Keratinocyte (primary cell): ENCODE measurements at regions not wholly inside any gene's neighbourhood (a gene's known extent, or its start where the extent isn't known, plus 50 kb on each side); places are given as distances from the start of the nearest gene placed in this dataset.

Experiments
- DNase-seq: peaks from one replicate; pipeline ENCODE4 v3.0.0-alpha.2; 2011; ENCODE audit warnings: low read depth, missing footprints, low spot score
- FAIRE-seq: peaks from 2 replicates; lab custom pipeline; 2011; peaks lifted over from hg19 to GRCh38; lab: Jason Lieb, UNC
- H2AFZ ChIP-seq: 2 replicates; pipeline ENCODE4 v1.6.0; 2012; ENCODE audit warnings: low read length, control low read depth, inconsistent platforms; ENCODE audit not compliant: control insufficient read depth
- H3K27ac ChIP-seq: 2 replicates; pipeline ENCODE4 v1.5.1; 2011; ENCODE audit warnings: low read length; ENCODE audit not compliant: control insufficient read depth, insufficient read depth
- H3K27me3 ChIP-seq: 3 replicates; pipeline ENCODE4 v1.6.0; 2011; ENCODE audit warnings: low read length; ENCODE audit not compliant: control insufficient read depth, insufficient read depth; ENCODE audit errors: extremely low read depth
- H3K36me3 ChIP-seq, 2 experiments: 2 replicates in 1 of 2; 3 replicates in 1 of 2; pipeline ENCODE4 v1.5.1; 2011; ENCODE audit warnings: low read length in 2 of 2, mild to moderate bottlenecking in 1 of 2; ENCODE audit not compliant: control insufficient read depth in 2 of 2, insufficient read depth in 2 of 2; ENCODE audit errors: extremely low read depth in 1 of 2
- H3K4me1 ChIP-seq: 3 replicates; pipeline ENCODE4 v1.5.1; 2011; ENCODE audit warnings: low read length; ENCODE audit not compliant: control insufficient read depth, insufficient read depth; ENCODE audit errors: extremely low read depth
- H3K4me2 ChIP-seq: 3 replicates; pipeline ENCODE4 v1.6.0; 2011; ENCODE audit warnings: low read depth, low read length; ENCODE audit not compliant: control insufficient read depth, insufficient read depth; ENCODE audit errors: extremely low read depth
- H3K4me3 ChIP-seq, 3 experiments: fragments of 200-600 bp in 1 of 3; sonication (generic) in 1 of 3; 2 replicates in 2 of 3; 3 replicates in 1 of 3; pipeline ENCODE4 v1.5.1; 2011 to 2016; ENCODE audit warnings: low read length in 3 of 3, mild to moderate bottlenecking in 3 of 3, control low read depth in 2 of 3, inconsistent platforms in 1 of 3, low read depth in 1 of 3, mixed read lengths in 1 of 3, mixed run types in 1 of 3, moderate library complexity in 1 of 3; ENCODE audit not compliant: control insufficient read depth in 2 of 3, insufficient read depth in 2 of 3; ENCODE audit errors: extremely low read depth in 1 of 3
- H3K79me2 ChIP-seq: 2 replicates; pipeline ENCODE4 v1.6.0; 2012; ENCODE audit warnings: low read length; ENCODE audit not compliant: control insufficient read depth, insufficient read depth
- H3K9ac ChIP-seq: 3 replicates; pipeline ENCODE4 v1.6.0; 2011; ENCODE audit warnings: low read length; ENCODE audit not compliant: control insufficient read depth, insufficient read depth; ENCODE audit errors: extremely low read depth
- H3K9me1 ChIP-seq: 3 replicates; pipeline ENCODE4 v1.6.0; 2011; ENCODE audit warnings: low read length; ENCODE audit not compliant: control insufficient read depth, insufficient read depth; ENCODE audit errors: extremely low read depth
- H3K9me3 ChIP-seq: 2 replicates; pipeline ENCODE4 v1.5.1; 2012; ENCODE audit warnings: low read depth, low read length; ENCODE audit not compliant: control insufficient read depth
- H4K20me1 ChIP-seq: 3 replicates; pipeline ENCODE4 v1.6.0; 2011; ENCODE audit warnings: low read length; ENCODE audit not compliant: control insufficient read depth, insufficient read depth; ENCODE audit errors: extremely low read depth
- EZH2 ChIP-seq: IDR thresholded peaks from one replicate; pipeline ENCODE4 v1.6.1; 2012; ENCODE audit warnings: inconsistent platforms, mild to moderate bottlenecking, low read length, moderate library complexity
- dilution Hi-C: fragments of 300-500 bp; cut with MboI; formaldehyde crosslinking; loops from one replicate; pipeline ENCODE4 v1.7.0; 2020; ENCODE audit warnings: low sequenced_read_pairs; ENCODE audit not compliant: extremely low pct_ligation_motif_present
- TF ChIP-seq, protein P1 (sequence below), 3 experiments: IDR thresholded peaks in 1 of 3; conservative IDR thresholded peaks in 1 of 3; optimal IDR thresholded peaks in 1 of 3; 2 replicates in 2 of 3; 3 replicates in 1 of 3; pipeline versions ENCODE3 to v1.5.1; 2011; ENCODE audit warnings: low read length in 3 of 3, mild to moderate bottlenecking in 3 of 3, moderate library complexity in 2 of 3, control low read depth in 1 of 3, inconsistent platforms in 1 of 3; ENCODE audit not compliant: insufficient read depth in 2 of 3; ENCODE audit errors: extremely low read depth in 1 of 3

DNA sequence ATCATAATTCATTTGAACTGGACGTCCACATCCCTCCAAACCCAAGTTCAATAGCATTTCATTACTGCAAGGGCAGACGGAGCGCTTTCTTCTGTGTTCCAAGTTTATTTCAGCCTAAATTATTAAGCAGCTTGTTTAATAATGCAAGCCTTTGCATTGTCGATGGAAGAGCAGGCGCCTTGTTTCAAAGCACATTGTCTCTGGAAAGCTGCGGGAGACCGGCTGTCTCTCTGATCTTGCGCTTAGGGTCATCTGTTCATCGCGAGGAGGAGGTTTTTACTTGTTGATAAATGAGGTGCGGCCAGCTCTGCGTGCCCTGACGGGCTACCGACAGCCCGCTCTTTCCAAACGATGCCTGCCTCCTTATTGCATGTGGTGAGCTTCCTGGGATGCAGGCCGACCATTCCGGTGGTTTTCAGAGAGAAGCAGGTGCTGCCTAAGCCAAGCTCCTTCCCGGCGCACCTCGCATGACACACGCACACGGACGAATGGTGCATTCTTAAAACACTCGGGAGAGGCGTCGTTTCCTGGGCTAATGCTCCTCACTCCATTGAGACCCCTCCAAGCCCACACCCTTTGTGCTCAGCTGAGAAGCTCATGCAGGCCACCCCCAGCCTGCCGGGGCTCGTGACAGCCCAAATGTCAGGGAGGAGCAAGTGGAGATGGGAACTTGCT, 456.9 kb downstream of the BRD1 start:
- no peaks in the 10 kb centered on the region for H3K9me1 ChIP-seq
- H3K27me3 ChIP-seq = no peaks in the 10 kb centered on the region
- no peak overlapping the region for H3K9ac ChIP-seq

DNA sequence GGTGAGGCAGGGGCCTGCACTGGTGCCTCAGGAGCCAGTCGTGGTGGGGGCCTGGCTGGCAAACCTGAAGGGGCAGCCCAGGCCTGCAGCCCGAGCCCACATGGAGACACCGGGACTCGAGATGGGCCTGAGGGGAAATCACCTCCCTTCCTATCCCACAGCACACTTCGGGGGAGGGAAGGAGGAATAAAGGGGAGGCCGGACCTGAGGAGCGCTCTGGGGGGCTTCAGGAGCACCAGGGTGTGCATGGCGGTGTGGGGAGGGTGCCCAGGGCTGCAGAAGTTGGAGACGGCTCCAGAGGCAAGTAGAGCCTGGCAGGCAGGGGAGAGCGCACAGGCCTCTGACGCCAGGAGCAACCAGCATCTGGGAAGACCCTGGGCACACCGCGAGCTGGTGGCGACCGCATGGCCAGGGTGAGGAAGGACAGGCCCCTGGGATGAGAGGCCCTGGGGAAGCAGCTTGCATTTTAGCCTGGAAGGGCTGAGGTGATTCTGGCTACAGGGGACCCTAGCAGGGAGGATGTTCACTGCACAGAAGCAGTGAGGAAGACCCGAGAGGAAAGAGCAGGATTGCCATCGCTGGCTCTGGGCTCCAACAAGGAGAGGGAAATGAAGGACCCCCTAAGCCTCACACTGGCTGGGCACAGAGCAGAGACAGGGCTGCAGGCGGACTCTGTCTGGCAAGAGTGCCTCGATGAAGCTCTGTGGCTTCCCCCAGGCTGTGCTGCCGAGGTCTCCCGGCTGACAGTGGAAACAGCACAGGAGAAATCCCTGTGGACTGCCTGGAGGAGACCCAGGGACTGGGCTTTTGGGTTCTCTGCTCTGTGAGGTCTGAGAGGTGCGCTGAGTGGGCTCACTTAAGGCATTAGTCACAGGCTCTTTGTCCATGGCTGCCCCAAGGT, 457.7 kb downstream of the BRD1 start:
- Histone ChIP-seq H3K4me1 (no peaks in the 10 kb centered on the region), H3K27me3 (no peaks in the 10 kb centered on the region), H3K9ac (no peak overlapping the region), H3K4me3 (no peak overlapping the region), H3K36me3 (no peaks in the 10 kb centered on the region), H2AFZ (no peak overlapping the region), H4K20me1 (no peaks in the 10 kb centered on the region), H3K9me3 (peaks cover 32% of the 10 kb centered on the region), H3K79me2 (no peaks in the 10 kb centered on the region), H3K27ac (no peak overlapping the region), H3K4me2 (no peak overlapping the region), H3K9me1 (no peaks in the 10 kb centered on the region)
- DNase-seq (no peak), FAIRE-seq (no peak)
- dilution Hi-C loops = no loop called here
- TF ChIP-seq EZH2 = no peak

More for the DNA sequence above, 456.9 kb downstream of the BRD1 start:
- FAIRE-seq (no peak), DNase-seq (no peak)
- Histone ChIP-seq H3K36me3 (no peaks in the 10 kb centered on the region), H3K4me3 (no peak overlapping the region), H2AFZ (no peak overlapping the region), H3K27ac (no peak overlapping the region), H3K79me2 (no peaks in the 10 kb centered on the region), H3K4me1 (no peaks in the 10 kb centered on the region), H3K4me2 (no peak overlapping the region), H3K9me3 (peaks cover 31% of the 10 kb centered on the region), H4K20me1 (no peaks in the 10 kb centered on the region)
- no peak for TF ChIP-seq EZH2
- TF ChIP-seq, protein P1, sequence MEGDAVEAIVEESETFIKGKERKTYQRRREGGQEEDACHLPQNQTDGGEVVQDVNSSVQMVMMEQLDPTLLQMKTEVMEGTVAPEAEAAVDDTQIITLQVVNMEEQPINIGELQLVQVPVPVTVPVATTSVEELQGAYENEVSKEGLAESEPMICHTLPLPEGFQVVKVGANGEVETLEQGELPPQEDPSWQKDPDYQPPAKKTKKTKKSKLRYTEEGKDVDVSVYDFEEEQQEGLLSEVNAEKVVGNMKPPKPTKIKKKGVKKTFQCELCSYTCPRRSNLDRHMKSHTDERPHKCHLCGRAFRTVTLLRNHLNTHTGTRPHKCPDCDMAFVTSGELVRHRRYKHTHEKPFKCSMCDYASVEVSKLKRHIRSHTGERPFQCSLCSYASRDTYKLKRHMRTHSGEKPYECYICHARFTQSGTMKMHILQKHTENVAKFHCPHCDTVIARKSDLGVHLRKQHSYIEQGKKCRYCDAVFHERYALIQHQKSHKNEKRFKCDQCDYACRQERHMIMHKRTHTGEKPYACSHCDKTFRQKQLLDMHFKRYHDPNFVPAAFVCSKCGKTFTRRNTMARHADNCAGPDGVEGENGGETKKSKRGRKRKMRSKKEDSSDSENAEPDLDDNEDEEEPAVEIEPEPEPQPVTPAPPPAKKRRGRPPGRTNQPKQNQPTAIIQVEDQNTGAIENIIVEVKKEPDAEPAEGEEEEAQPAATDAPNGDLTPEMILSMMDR (optimal IDR thresholded peaks at IDR 0.05 in 1 of 3, IDR thresholded peaks at IDR 0.05 in 1 of 3, conservative IDR thresholded peaks at IDR 0.05 in 1 of 3; ENCODE audit: extremely low read depth in 1 of 3, insufficient read depth in 2 of 3, low read length in 3 of 3) = no peak
- dilution Hi-C loops = no loop called here
